Transverse colon (tissue), 1 donor: ENCODE measurements at regions not wholly inside any gene's neighbourhood (a gene's known extent, or its start where the extent isn't known, plus 50 kb on each side); places are given as distances from the start of the nearest gene placed in this dataset.

ENCODE experiments used
- EP300 ChIP-seq: sonication (generic); formaldehyde crosslinking; IDR thresholded peaks from one replicate; pipeline ENCODE4 v1.6.1; 2017; ENCODE audit warnings: antibody characterized with exemption, low read depth
- POLR2A ChIP-seq: fragments of 450-650 bp; IDR thresholded peaks from one replicate; pipeline ENCODE4 v1.6.1; 2016; ENCODE audit warnings: antibody characterized with exemption, mild to moderate bottlenecking, moderate library complexity

GRCh38 chr12:45663455-45663854, 66.1 kb upstream of the ARID2 start:
- TF ChIP-seq POLR2A (no peak), EP300 (no peak)
